ENCODE measurements at regions not wholly inside any gene's neighbourhood (a gene's known extent, or its start where the extent isn't known, plus 50 kb on each side); places are given as distances from the start of the nearest gene placed in this dataset.

- TF ChIP-seq, protein P1, sequence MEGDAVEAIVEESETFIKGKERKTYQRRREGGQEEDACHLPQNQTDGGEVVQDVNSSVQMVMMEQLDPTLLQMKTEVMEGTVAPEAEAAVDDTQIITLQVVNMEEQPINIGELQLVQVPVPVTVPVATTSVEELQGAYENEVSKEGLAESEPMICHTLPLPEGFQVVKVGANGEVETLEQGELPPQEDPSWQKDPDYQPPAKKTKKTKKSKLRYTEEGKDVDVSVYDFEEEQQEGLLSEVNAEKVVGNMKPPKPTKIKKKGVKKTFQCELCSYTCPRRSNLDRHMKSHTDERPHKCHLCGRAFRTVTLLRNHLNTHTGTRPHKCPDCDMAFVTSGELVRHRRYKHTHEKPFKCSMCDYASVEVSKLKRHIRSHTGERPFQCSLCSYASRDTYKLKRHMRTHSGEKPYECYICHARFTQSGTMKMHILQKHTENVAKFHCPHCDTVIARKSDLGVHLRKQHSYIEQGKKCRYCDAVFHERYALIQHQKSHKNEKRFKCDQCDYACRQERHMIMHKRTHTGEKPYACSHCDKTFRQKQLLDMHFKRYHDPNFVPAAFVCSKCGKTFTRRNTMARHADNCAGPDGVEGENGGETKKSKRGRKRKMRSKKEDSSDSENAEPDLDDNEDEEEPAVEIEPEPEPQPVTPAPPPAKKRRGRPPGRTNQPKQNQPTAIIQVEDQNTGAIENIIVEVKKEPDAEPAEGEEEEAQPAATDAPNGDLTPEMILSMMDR (IDR thresholded peaks at IDR 0.05; ENCODE audit: insufficient read depth, low read length, poor library complexity, severe bottlenecking): no peak
- no peak for DNase-seq (ENCODE audit: low read depth)
These were observed 404.4 kb upstream of the SYT4 start for GRCh38 chr18:43681661-43682060.

DNA sequence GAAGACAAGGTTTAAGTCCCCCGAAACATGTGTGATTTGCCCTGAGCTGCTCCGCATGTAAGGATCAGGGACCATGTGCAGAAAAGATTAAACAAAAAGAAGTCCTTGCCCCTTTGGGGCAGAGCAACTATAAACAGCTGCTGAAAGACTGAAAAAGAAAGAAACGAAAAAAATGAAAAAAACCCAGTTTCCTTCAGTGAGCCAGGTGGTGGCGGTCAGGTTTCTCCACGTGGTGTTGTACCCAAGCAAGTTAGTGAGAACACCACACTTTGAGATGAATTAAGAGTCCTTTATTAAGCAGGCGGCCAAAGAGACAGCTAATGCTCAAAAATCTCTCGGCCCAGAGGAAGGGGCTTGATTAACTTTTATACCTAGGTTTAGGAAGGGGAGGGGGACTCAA, 404.9 kb upstream of the SYT4 start:
- no peaks in the 10 kb centered on the region for H3K36me3 ChIP-seq (ENCODE audit: control insufficient read depth, insufficient read depth, low read length)
- TF ChIP-seq, protein P1 (IDR thresholded peaks at IDR 0.05; ENCODE audit: insufficient read depth, low read length, poor library complexity, severe bottlenecking): no peak

More at GRCh38 chr18:43681661-43682060, 404.4 kb upstream of the SYT4 start:
- H3K27me3 ChIP-seq (ENCODE audit: control insufficient read depth, insufficient read depth, low read length): no peaks in the 10 kb centered on the region
- H3K36me3 ChIP-seq (ENCODE audit: control insufficient read depth, insufficient read depth, low read length): no peaks in the 10 kb centered on the region
- no peak overlapping the region for H3K4me3 ChIP-seq (ENCODE audit: low read depth, low read length)

GRCh38 chr18:43686709-43687108, 409.4 kb upstream of the SYT4 start:
- H3K4me3 ChIP-seq (ENCODE audit: low read depth, low read length): no peak overlapping the region
- DNase-seq (ENCODE audit: low read depth): no peak
- TF ChIP-seq, protein P1 (IDR thresholded peaks at IDR 0.05; ENCODE audit: insufficient read depth, low read length, poor library complexity, severe bottlenecking): no peak
- H3K36me3 ChIP-seq (ENCODE audit: control insufficient read depth, insufficient read depth, low read length): no peaks in the 10 kb centered on the region
- no peaks in the 10 kb centered on the region for H3K27me3 ChIP-seq (ENCODE audit: control insufficient read depth, insufficient read depth, low read length)

More for the DNA sequence above, 404.9 kb upstream of the SYT4 start:
- Histone ChIP-seq H3K4me3 (ENCODE audit: low read depth, low read length) (no peak overlapping the region), H3K27me3 (ENCODE audit: control insufficient read depth, insufficient read depth, low read length) (no peaks in the 10 kb centered on the region)
- no peak for DNase-seq (ENCODE audit: low read depth)

DNA sequence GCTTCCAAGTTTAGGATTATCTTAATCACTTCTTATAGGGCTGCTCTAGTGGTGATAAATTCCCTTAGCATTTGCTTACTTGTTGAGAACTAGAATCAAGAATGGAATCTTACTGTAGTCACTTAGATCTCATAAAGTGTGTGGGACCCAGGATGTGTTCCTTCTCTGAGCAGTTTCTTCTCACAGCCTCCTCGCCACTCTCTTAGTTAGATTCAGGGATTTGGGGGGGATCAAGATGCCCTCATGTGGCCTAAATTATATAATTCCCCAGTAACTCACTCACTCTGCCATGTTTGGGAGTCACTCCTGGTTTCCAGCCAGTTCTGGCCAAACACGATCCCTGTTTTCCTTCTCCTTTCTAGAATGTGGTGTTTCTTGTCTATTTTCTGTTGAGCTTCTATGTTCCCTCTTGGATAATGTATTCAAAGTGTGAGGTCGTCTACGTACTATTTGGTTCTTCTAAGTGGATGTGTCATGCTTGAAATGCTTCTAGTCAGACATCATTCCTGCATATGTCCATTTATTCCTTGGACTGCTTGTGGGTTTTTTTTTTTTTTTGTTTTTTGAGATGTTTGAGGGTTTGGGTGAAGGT, 414.9 kb upstream of the SYT4 start:
- no peaks in the 10 kb centered on the region for H3K27me3 ChIP-seq (ENCODE audit: control insufficient read depth, insufficient read depth, low read length)
- TF ChIP-seq, protein P1 (IDR thresholded peaks at IDR 0.05; ENCODE audit: insufficient read depth, low read length, poor library complexity, severe bottlenecking): no peak
- H3K4me3 ChIP-seq (ENCODE audit: low read depth, low read length): no peak overlapping the region
- H3K36me3 ChIP-seq (ENCODE audit: control insufficient read depth, insufficient read depth, low read length): no peaks in the 10 kb centered on the region
- peak; percentile 55 for DNase-seq (ENCODE audit: low read depth)

DNA sequence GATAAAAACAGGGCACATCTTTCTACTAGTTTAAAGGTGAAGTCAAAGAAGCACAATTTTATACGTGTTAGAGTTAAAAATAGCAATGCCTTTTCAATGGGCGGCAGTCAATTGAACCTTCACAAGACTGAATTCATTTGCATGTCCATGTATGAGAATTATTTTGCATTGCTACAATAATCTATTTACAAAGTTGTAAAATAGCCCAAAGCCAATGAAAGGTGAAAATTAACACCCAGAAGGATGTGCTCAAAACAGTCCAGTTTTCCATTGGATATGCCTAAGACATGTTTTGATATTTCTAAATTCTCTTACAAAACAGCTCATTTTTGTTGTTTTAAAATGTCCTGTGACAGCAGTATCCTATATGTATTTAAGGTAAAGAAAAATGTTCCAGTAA, 425.1 kb upstream of the SYT4 start:
- H3K36me3 ChIP-seq (ENCODE audit: control insufficient read depth, insufficient read depth, low read length): no peaks in the 10 kb centered on the region
- DNase-seq (ENCODE audit: low read depth): no peak
- H3K27me3 ChIP-seq (ENCODE audit: control insufficient read depth, insufficient read depth, low read length): no peaks in the 10 kb centered on the region
- H3K4me3 ChIP-seq (ENCODE audit: low read depth, low read length): no peak overlapping the region
- TF ChIP-seq, protein P1 (IDR thresholded peaks at IDR 0.05; ENCODE audit: insufficient read depth, low read length, poor library complexity, severe bottlenecking): no peak

DNA sequence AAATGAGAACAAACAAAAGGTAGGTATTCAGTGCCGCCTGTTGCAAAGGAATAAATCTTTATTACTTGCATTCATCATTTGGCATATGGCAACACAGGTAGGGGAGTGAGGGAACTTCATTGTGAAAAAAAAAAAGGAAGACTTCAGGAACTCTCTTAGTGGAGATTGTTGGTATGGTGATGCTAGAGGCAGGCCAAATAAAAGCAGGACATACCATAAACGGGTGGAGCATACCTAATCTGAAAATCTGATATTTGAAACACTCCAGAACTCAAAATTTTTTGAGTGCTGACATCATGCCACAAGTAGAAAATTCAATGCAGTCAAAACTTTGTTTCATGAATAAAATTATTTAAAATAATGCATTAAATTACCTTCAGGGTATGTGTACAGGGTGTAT, 425.8 kb upstream of the SYT4 start:
- Histone ChIP-seq H3K27me3 (ENCODE audit: control insufficient read depth, insufficient read depth, low read length) (no peaks in the 10 kb centered on the region), H3K36me3 (ENCODE audit: control insufficient read depth, insufficient read depth, low read length) (no peaks in the 10 kb centered on the region), H3K4me3 (ENCODE audit: low read depth, low read length) (no peak overlapping the region)
- no peak for DNase-seq (ENCODE audit: low read depth)
- TF ChIP-seq, protein P1 (IDR thresholded peaks at IDR 0.05; ENCODE audit: insufficient read depth, low read length, poor library complexity, severe bottlenecking): no peak

Data from kidney epithelial cell (primary cell).